CD4-positive, alpha-beta T cell treated with Interleukin-1 beta for 1 hour (primary cell): ENCODE measurements at regions not wholly inside any gene's neighbourhood (a gene's known extent, or its start where the extent isn't known, plus 50 kb on each side); places are given as distances from the start of the nearest gene placed in this dataset.

Source experiments
- DNase-seq, 2 donors: peaks; one replicate each; pipeline ENCODE4 v3.0.0-alpha.2; 2020 to 2022

DNA sequence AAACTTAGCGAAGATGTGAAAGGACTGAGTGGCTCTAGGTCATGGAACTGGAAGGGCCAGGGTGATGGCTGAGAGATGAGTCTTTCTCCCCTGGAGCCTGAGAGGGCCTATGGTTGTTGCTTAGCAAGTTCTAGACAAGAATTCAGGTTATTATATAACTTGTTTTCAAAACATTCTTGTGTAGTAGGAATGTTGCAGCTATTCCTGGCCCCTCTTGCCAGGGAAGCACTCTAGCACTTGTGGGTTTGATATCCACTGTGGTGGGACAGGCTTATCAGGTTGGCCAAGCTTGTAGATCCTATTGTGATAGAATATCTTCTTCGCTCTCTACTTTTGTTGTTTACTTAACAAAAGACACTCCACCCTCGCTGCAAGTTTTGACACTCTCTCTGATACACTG lies 211.8 kb upstream of the CITED2 start:
- DNase-seq = no peak

- no peak for DNase-seq
These were observed 210.2 kb upstream of the CITED2 start for GRCh38 chr6:139584599-139584998.

DNA sequence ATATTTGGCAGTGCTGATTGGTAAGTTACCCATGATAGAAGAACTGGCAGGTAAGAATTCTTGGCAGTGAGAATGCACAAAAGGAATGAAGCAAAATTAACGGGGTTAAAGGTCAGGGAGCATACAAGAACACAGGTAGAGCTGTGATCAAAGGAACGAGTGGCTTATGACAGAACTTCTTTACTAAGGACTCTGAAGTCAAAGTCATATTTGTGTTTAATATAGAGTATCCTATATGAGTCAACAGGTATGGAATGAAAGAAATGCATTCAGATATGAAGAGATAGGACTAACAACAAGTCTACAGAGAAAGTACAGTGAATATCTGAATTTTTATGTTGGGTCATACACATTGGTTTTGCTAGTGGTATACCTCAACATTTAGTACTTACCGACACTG lies 209.0 kb upstream of the CITED2 start:
- DNase-seq = no peak

DNA sequence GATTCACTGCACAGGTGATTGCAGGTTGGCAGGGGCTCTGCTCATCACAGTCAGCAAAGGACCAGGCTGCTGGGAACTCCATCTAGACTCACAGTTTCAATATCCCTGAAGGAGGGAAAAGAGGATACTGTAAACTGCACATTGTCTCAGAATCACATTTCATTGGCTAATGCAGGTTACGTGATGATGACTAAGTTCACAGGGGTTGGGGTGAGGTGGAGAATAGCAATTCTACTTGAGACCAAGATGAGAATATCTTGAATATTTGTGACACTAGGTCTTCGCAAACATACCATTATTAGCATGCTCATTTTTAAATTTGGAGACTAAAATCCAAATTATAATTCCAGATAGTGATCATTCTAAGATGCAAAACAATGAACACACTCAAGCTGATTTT lies 208.5 kb upstream of the CITED2 start:
- DNase-seq = no peak

DNA sequence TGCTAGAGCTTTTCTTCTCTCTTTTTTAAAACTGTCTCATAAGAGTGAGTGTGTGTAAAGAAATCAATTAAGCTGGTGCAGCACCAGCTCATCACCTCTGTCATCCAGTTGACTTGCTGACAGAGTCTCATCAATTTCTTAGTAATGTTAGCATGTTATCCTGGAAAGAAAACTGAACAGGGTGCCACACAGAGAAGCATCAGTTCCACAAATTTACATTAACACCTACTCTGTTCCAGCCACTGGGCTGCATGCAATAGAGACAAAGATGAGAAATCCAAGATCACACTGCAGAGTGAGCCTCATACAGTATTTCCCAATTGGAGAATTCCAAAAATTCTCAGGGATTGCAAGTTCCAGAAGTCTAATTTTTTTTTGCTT lies 207.0 kb upstream of the CITED2 start:
- DNase-seq = no peak

DNA sequence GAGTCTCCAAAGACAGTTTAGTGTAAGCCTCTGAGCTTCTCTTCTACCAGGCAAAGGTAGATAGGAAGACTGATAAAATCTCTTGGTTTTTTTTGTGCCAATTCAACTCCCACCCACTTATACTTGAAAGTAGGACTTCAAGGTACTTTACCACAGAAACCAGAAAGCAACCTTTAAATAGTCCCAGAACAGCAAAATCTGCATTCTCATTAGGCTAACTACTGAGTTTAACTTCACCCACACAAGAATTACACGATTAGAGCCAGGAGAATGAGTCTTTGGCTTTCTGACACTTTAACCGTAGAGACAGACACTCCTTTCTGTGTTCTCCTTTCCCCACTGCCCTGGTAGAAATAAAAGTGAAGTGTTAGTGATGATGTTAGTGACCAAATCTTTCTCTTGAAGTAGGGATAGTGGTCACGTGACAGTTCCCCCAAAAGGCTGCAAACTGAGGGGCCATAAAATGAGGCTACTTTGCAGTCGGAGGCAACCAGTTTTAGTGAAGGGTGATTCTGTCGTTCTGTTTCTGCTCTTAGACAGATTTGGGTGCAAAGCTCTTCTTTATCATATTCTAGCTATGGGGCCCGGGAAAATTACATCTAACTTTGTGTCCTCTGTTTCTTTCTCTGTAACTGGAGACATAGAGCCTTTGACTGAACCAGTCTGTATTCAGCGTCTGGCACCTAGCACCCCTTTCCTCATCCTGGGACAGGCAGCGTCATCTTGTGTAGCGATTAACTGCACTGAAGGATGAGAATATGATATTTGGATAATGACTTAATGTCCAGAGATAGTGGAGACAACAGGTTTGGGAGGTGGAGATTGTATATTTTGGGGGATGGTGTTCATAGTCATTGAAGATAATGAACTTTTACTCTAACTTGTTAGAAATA lies 206.4 kb upstream of the CITED2 start:
- DNase-seq = no peak

DNA sequence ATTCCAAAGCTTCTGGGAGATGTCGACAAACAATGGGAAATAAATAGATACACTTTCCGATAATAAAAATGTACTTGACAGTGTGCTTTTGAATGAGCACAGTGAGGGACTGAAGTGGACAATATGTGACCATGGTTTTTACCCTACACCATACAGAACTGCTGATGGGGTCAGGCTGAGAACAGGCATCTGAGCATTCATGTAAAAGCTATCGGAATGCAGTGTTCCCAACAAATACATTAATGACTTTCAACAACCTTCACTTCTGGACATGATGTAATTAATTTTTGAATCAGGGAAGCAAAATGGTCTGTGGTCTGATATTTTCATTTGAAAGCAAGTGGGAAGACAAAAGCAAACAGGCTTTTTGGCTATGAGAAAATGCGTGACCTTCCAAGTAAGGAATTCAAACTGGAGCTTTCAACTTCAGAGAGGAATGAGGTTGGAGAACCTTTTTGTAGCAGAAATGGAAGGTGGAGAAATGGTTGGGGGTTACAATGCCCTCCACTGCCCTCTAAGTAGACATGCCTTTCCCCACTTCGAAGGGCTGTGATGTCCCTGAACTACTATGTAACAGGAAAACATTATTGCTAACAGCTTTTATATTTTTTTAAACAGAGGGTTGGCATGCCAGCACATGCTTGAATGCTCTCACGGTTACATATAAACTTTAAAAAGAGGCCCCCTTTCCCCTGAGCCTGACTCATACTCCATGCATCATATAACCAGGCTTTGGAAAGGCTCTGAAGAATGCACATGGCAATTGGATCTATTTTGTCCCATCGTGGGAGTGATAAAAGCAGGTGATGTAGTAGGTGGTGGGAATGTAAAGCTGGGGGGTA lies 203.5 kb upstream of the CITED2 start:
- DNase-seq = no peak

GRCh38 chr6:139577124-139577762 lies 202.8 kb upstream of the CITED2 start:
- DNase-seq = no peak

- no peak for DNase-seq
These were observed 197.6 kb upstream of the CITED2 start for GRCh38 chr6:139572001-139572400.

GRCh38 chr6:139570166-139570565 lies 195.7 kb upstream of the CITED2 start:
- no peak for DNase-seq

GRCh38 chr6:139569566-139569965 lies 195.1 kb upstream of the CITED2 start:
- no peak for DNase-seq

- no peak for DNase-seq
These were observed 194.6 kb upstream of the CITED2 start for GRCh38 chr6:139568956-139569538.

DNA sequence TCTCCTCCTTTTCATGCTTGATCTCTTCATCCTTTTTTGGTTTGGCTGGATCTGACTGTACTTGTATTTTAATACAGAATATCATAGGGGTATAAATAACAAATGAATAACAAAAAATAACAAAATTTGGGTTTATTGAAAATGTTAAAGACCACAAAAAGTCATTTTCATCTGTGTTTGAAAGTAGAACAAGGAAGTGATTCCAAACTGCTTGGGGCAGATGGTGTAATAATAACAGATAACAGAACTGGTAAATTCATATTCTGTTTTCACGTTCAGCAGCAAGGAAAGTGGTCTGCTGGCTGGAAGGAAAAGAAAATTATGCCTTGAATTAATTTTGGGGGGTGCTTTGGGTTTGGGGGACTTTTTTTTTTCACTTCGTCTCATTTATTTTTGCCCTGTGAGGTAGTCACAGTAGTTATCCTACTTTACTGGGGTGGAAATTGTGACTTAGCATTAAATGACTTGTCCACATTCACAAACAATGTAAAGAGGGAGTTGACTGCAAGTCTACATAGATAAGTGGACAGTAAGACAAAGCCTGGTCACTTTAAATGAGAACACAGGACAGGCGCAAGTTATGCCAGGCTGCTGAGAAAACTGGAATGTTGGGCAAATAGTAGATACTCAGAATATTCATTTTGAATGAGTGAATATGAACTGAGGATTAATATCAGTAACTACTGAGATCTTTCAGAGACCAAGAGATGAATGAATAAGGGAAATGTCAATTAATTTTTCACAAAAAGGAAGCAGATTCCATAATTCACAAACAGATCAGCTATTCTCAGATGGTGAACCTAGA lies 193.9 kb upstream of the CITED2 start:
- DNase-seq = no peak

DNA sequence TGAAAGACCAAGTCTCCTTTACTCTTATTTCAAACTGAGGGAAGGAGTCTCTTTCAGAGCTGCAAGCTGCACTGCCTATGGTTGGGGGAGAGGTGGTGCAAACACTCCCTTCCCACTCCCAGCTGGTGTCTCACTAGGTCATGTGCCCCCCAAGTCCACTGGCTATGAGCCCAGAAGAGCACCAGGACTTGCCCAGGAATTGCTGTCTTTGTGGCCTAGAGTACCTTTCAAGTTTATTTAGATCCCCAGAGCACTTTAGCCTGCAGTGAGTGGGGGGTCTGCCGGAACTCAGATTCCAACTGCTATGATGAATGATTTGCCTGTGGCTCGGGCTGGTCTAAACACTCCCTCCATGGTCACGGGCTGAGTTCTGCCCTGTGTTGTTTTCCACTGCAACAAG lies 192.6 kb upstream of the CITED2 start:
- DNase-seq = no peak

- DNase-seq = no peak
These were observed 191.1 kb upstream of the CITED2 start for GRCh38 chr6:139565591-139565990.

- DNase-seq = no peak
These were observed 183.1 kb upstream of the CITED2 start for GRCh38 chr6:139557547-139557946.

DNA sequence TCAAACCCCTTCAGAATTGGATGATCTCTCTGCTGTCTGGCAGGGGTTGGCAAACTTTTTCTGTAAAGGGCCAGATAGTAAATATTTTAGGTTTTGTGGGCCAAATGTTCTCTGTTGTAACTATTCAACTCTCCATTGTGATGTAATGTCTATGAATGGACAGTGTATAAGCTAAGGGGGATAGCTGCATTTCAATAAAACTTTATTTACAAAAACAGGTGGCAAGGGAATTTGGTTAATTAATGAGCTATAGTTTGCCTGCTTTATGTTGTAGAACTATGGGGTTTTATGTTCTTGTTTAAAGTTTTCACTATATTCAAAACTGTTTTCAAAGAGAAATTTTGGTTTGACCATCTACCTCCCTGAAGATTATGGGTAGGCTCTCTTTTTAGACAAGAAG lies 182.1 kb upstream of the CITED2 start:
- no peak for DNase-seq

- DNase-seq = no peak
These were observed 179.5 kb upstream of the CITED2 start for GRCh38 chr6:139553916-139554315.

DNA sequence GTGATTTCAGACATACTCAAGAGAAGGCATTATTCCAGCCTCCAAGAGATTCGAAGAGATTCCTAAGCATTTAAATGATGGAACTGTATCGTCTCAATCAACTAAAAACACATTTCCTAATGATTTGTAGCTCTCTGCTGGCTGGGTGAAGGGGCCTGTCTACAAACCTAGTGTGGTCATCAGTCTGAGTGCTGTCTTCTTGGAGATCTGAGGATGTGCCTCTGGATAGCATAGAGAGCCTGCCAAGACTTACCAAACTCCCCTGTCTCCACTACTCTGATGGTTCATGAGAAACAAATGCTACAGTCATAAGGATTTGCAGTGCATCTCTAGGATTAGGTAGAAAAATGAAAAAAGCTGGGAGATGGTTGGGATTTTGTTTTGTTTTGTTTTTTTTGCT lies 176.9 kb upstream of the CITED2 start:
- no peak for DNase-seq

- DNase-seq = no peak
These were observed 175.9 kb upstream of the CITED2 start for GRCh38 chr6:139550361-139550760.

DNA sequence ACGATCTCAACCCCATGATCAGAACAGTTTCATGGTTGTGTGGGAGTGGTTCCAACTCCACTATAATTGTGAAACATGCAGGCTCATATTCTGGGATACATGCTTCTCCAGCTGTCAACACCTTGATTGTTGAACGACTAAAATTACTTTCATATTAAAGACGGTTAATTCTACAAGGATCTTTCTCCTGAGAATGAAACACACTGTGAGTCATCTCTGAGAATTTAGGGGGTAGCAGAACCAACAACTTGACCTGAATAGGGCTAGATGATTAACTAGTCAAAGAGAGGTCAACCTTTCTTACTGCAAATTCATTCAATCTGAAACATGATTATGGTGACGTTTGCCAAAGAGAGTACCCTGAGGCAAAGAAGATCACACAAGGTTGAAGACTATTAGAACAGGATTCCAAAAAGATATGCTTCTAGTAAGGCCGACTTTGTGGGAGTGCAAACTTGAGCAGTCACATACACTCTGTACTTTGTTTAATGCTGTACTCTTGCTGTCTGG lies 175.2 kb upstream of the CITED2 start:
- no peak for DNase-seq

- DNase-seq = no peak
These were observed 173.4 kb upstream of the CITED2 start for GRCh38 chr6:139547804-139548203.
